Neural crest cell (in vitro differentiated cells): ENCODE measurements at regions not wholly inside any gene's neighbourhood (a gene's known extent, or its start where the extent isn't known, plus 50 kb on each side); places are given as distances from the start of the nearest gene placed in this dataset.
"Not testable (repeated sequence)": the region's sequence is repeated elsewhere in the genome, so short reads cannot be mapped to it uniquely, and the experiment has no call there.

ENCODE experiments used
- DNase-seq: peaks from one replicate; pipeline ENCODE4 v3.0.0; 2021; ENCODE audit warnings: low read depth, mixed read lengths, low spot score
- H3K27ac Mint-ChIP-seq: one replicate; pipeline ENCODE4 v1.8.0; 2021; ENCODE audit warnings: mild to moderate bottlenecking, mixed read lengths; ENCODE audit not compliant: unreplicated experiment
- H3K27me3 Mint-ChIP-seq: 2 replicates; pipeline ENCODE4 v1.8.0; 2021; ENCODE audit warnings: low read depth, mild to moderate bottlenecking, mixed read lengths
- H3K36me3 Mint-ChIP-seq: 2 replicates; pipeline ENCODE4 v1.8.0; 2021; ENCODE audit warnings: low read depth, mild to moderate bottlenecking, mixed read lengths
- H3K4me1 Mint-ChIP-seq: 2 replicates; pipeline ENCODE4 v1.8.0; 2021; ENCODE audit warnings: mixed read lengths
- H3K4me3 Mint-ChIP-seq: one replicate; pipeline ENCODE4 v1.8.0; 2021; ENCODE audit warnings: mild to moderate bottlenecking, mixed read lengths
- H3K9me3 Mint-ChIP-seq: 2 replicates; pipeline ENCODE4 v1.8.0; 2021; ENCODE audit warnings: mixed read lengths
- TF ChIP-seq, protein P1 (sequence below): fragments of 200-600 bp; sonication (generic); conservative IDR thresholded peaks from 2 replicates; pipeline ENCODE4 v1.5.0; 2021; ENCODE audit warnings: antibody characterized with exemption, mild to moderate bottlenecking

DNA sequence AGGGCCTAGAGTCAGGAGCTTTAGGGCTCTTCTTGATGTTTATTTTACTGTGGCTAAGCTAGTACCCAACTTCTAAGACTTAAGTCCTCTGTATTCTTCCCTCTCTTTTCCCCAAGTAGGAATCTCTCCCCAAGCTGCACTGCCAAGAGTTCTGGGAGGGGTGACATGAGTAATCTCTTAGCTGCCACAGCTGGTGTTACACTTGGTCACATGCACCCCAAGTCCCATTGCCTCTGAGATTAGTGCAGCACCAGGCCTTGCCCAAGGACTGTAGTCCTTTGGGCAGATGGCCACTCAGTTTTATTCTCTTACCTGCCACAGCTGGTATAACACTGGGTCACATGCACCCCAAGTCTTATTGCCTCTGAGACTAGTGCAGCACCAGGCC lies 114.7 kb upstream of the RIOK2 start:
- peaks cover 2% of the 10 kb centered on the region for H3K36me3 Mint-ChIP-seq
- H3K4me3 Mint-ChIP-seq, result no peak overlapping the region
- H3K27me3 Mint-ChIP-seq, result no peaks in the 10 kb centered on the region
- DNase-seq, result no peak
- peaks cover 2% of the 10 kb centered on the region for H3K9me3 Mint-ChIP-seq
- no peaks in the 10 kb centered on the region for H3K4me1 Mint-ChIP-seq
- TF ChIP-seq, protein P1, sequence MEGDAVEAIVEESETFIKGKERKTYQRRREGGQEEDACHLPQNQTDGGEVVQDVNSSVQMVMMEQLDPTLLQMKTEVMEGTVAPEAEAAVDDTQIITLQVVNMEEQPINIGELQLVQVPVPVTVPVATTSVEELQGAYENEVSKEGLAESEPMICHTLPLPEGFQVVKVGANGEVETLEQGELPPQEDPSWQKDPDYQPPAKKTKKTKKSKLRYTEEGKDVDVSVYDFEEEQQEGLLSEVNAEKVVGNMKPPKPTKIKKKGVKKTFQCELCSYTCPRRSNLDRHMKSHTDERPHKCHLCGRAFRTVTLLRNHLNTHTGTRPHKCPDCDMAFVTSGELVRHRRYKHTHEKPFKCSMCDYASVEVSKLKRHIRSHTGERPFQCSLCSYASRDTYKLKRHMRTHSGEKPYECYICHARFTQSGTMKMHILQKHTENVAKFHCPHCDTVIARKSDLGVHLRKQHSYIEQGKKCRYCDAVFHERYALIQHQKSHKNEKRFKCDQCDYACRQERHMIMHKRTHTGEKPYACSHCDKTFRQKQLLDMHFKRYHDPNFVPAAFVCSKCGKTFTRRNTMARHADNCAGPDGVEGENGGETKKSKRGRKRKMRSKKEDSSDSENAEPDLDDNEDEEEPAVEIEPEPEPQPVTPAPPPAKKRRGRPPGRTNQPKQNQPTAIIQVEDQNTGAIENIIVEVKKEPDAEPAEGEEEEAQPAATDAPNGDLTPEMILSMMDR, result no peak
- no peak overlapping the region for H3K27ac Mint-ChIP-seq

DNA sequence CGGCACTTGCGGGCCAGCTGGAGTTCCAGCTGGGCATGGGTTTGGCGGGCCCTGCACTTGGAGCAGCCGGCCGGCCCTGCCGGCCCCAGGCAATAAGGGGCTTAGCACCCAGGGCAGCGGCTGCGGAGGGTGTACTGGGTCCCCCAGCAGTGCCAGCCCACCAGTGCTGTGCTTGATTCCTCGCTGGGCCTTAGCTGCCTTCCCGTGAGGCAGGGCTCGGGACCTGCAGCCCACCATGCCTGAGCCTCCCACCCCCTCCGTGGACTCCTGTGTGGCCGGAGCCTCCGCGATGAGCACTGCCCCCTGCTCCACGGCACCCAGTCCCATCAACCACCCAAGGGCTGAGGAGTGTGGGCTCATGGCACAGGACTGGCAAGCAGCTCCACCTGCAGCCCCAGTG lies 118.1 kb upstream of the RIOK2 start:
- not testable (repeated sequence) for H3K9me3 Mint-ChIP-seq, H3K27me3 Mint-ChIP-seq, DNase-seq, H3K36me3 Mint-ChIP-seq, H3K4me1 Mint-ChIP-seq, H3K27ac Mint-ChIP-seq, H3K4me3 Mint-ChIP-seq

DNA sequence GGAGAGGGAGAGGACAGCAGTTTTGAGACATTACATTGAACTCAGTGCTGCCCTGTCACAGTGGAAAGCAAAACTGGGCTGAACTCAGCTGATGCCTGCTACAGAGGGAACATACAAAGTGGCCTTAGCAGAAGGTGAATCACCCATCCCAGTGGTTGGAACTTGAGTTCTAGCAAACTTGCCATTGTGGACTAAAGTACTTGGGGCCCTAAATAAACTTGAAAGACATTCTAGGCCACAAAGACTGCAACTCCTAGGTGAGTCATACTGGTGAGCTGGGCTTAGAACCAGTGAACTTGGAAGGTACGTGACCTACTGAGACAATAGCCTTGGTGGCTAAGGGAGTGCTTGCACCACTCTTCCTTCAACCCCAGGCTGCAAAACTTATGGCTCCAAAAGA lies 155.7 kb upstream of the RIOK2 start:
- TF ChIP-seq, protein P1, result no peak
- DNase-seq, result no peak
- H3K4me1 Mint-ChIP-seq, result no peaks in the 10 kb centered on the region
- no peaks in the 10 kb centered on the region for H3K27me3 Mint-ChIP-seq
- H3K36me3 Mint-ChIP-seq, result peaks cover under 1% of the 10 kb centered on the region
- no peak overlapping the region for H3K4me3 Mint-ChIP-seq
- peaks cover under 1% of the 10 kb centered on the region for H3K9me3 Mint-ChIP-seq
- no peak overlapping the region for H3K27ac Mint-ChIP-seq

DNA sequence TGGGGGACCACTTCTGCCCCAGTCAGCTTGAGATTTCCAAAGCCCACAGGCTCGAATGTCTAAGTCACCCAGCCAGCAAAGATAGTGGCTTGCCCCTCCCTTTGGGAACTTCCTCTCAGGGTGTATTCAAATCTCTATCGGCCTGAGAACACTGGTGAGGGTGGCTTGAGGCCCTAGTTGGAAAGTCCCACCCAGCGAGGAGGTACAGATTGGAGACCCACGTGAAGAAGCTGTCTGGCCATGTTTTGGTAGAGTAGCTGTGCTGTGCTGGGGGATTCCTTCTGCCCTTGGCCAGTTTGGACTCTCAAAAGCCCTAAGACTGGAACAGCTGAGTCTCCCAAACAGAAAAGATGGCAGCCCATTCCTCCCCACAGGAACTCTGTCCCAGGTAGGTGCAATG lies 172.7 kb upstream of the RIOK2 start:
- no peaks in the 10 kb centered on the region for H3K27me3 Mint-ChIP-seq
- no peak for DNase-seq
- peaks cover 4% of the 10 kb centered on the region for H3K4me1 Mint-ChIP-seq
- no peak overlapping the region for H3K4me3 Mint-ChIP-seq
- TF ChIP-seq, protein P1, result no peak
- no peak overlapping the region for H3K27ac Mint-ChIP-seq
- H3K36me3 Mint-ChIP-seq, result peaks cover 12% of the 10 kb centered on the region
- peaks cover 15% of the 10 kb centered on the region for H3K9me3 Mint-ChIP-seq

DNA sequence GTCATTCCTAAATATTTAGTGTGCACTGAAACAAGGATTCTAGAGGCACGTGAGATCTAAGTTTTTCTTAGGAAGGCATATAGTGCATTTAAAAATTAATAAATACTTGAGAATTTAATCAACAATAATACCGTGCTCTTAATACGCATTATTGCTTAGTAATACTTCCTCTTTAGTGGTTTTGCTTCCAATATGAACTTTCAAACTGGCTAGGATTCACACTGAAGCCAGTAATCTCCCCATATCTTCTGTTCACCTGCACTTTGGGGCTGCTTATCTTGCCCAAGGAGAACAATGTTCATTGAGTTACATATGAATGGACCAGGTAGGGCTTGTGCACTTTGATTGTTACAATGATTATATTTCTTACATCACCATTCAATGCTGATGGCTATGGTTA lies 180.5 kb upstream of the RIOK2 start:
- Mint-ChIP-seq H3K4me3 (no peak overlapping the region), H3K27me3 (no peaks in the 10 kb centered on the region), H3K4me1 (no peaks in the 10 kb centered on the region), H3K9me3 (peaks cover 14% of the 10 kb centered on the region), H3K36me3 (peaks cover 6% of the 10 kb centered on the region), H3K27ac (no peak overlapping the region)
- DNase-seq, result no peak
- TF ChIP-seq, protein P1, result no peak

DNA sequence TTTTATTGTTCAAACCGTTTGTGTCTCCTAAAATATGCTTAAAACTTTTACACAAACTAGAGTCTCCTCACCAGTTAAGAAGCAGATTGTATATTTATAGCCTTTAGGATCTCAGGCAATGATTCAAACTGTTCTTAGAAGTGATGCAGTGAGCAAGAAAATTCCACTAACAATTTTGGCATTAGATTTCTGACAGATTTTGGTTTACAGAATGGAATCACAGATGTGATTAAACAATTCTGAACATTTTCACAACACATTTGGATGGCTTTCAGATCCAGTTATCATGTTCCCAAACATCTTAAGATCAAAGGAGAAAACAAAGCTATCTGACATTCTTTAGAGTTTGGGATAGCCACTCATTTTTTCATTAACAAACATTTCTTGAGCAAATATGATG lies 181.7 kb upstream of the RIOK2 start:
- peaks cover 6% of the 10 kb centered on the region for H3K36me3 Mint-ChIP-seq
- H3K27ac Mint-ChIP-seq, result no peak overlapping the region
- TF ChIP-seq, protein P1, result no peak
- no peaks in the 10 kb centered on the region for H3K4me1 Mint-ChIP-seq
- no peak for DNase-seq
- H3K4me3 Mint-ChIP-seq, result no peak overlapping the region
- H3K9me3 Mint-ChIP-seq, result peaks cover 14% of the 10 kb centered on the region
- H3K27me3 Mint-ChIP-seq, result no peaks in the 10 kb centered on the region
